HEK293 (cell line): ENCODE measurements at regions not wholly inside any gene's neighbourhood (a gene's known extent, or its start where the extent isn't known, plus 50 kb on each side); places are given as distances from the start of the nearest gene placed in this dataset.

Experiments
- CTCF ChIA-PET: fragments of 350-600 bp; formaldehyde crosslinking; extraction: SDS; loops from one replicate; lab custom pipeline; 2021; ENCODE audit warnings: antibody characterized with exemption; lab: Yijun Ruan, JAX
- POLR2A ChIA-PET: fragments of 300-600 bp; formaldehyde crosslinking; extraction: SDS; loops from one replicate; lab custom pipeline; 2020; ENCODE audit warnings: antibody characterized with exemption, inconsistent platforms; lab: Yijun Ruan, JAX
- H3K27ac ChIP-seq: fragments of 200-500 bp; sonication (Bioruptor generic); 2 replicates; pipeline ENCODE4 v1.5.1; 2014; ENCODE audit warnings: low read depth, low read length, control low read depth, inconsistent platforms; ENCODE audit errors: extremely low read depth
- H3K36me3 ChIP-seq, 2 experiments: fragments of 200-500 bp in 1 of 2; sonication (Bioruptor generic) in 1 of 2; 1 replicate in 1 of 2; 2 replicates in 1 of 2; pipeline ENCODE4 v1.5.1; 2014 to 2017; ENCODE audit warnings: inconsistent platforms in 2 of 2, low read length in 2 of 2; ENCODE audit not compliant: control insufficient read depth in 2 of 2, insufficient read depth in 1 of 2
- H3K4me1 ChIP-seq: fragments of 200-500 bp; sonication (Bioruptor generic); 2 replicates; pipeline ENCODE4 v1.5.1; 2014; ENCODE audit warnings: mild to moderate bottlenecking, low read length, inconsistent platforms; ENCODE audit not compliant: control insufficient read depth, insufficient read depth
- H3K4me3 ChIP-seq: 2 replicates; pipeline ENCODE4 v1.5.1; 2011; ENCODE audit warnings: low read depth, mild to moderate bottlenecking, control low read depth, low read length, moderate library complexity
- H3K9me3 ChIP-seq: fragments of 200-500 bp; sonication (Bioruptor generic); 2 replicates; pipeline ENCODE4 v1.5.1; 2014; ENCODE audit warnings: low read depth, low read length, inconsistent platforms; ENCODE audit not compliant: control insufficient read depth, insufficient read depth
- BCL11A ChIP-seq: fragments of 450-650 bp; formaldehyde crosslinking; IDR thresholded peaks from 2 replicates; pipeline ENCODE4 v1.5.1; 2016; ENCODE audit warnings: low read depth, missing biosample characterization, missing genetic modification characterization
- HIC1 ChIP-seq: fragments of 450-650 bp; formaldehyde crosslinking; IDR thresholded peaks from 2 replicates; pipeline ENCODE4 v1.5.1; 2016; ENCODE audit warnings: missing biosample characterization, missing genetic modification characterization
- KLF9 ChIP-seq: fragments of 450-650 bp; formaldehyde crosslinking; IDR thresholded peaks from 2 replicates; pipeline ENCODE4 v1.5.1; 2016; ENCODE audit warnings: missing biosample characterization, missing genetic modification characterization, low read depth
- REPIN1 ChIP-seq: fragments of 450-650 bp; formaldehyde crosslinking; IDR thresholded peaks from 2 replicates; pipeline ENCODE4 v1.5.1; 2017; ENCODE audit warnings: missing biosample characterization, missing genetic modification characterization, low read depth
- ZBTB44 ChIP-seq: fragments of 450-650 bp; IDR thresholded peaks from 2 replicates; pipeline ENCODE4 v1.5.1; 2018; ENCODE audit warnings: missing biosample characterization, mild to moderate bottlenecking, missing genetic modification characterization
- ZBTB7A ChIP-seq: fragments of 450-650 bp; formaldehyde crosslinking; IDR thresholded peaks from 2 replicates; pipeline ENCODE4 v1.5.1; 2016; ENCODE audit warnings: low read depth, missing biosample characterization, missing genetic modification characterization
- ZFP41 ChIP-seq: fragments of 450-650 bp; formaldehyde crosslinking; IDR thresholded peaks from 2 replicates; pipeline ENCODE4 v1.5.1; 2016; ENCODE audit warnings: missing biosample characterization, missing genetic modification characterization, borderline replicate concordance
- ZNF121 ChIP-seq: fragments of 450-650 bp; formaldehyde crosslinking; IDR thresholded peaks from 2 replicates; pipeline ENCODE4 v1.5.1; 2016; ENCODE audit warnings: missing biosample characterization, missing genetic modification characterization
- ZNF132 ChIP-seq: fragments of 450-650 bp; formaldehyde crosslinking; IDR thresholded peaks from 2 replicates; pipeline ENCODE4 v1.5.1; 2017; ENCODE audit warnings: missing biosample characterization, missing genetic modification characterization, borderline replicate concordance
- ZNF140 ChIP-seq: fragments of 450-650 bp; formaldehyde crosslinking; IDR thresholded peaks from 2 replicates; pipeline ENCODE4 v1.5.1; 2016; ENCODE audit warnings: missing biosample characterization, missing genetic modification characterization
- ZNF175 ChIP-seq: fragments of 450-650 bp; formaldehyde crosslinking; IDR thresholded peaks from 2 replicates; pipeline ENCODE4 v1.5.1; 2016; ENCODE audit warnings: missing biosample characterization, missing genetic modification characterization
- ZNF341 ChIP-seq: fragments of 450-650 bp; formaldehyde crosslinking; IDR thresholded peaks from 2 replicates; pipeline ENCODE4; 2016; ENCODE audit warnings: low read depth, missing biosample characterization, missing genetic modification characterization
- ZNF354C ChIP-seq: fragments of 450-650 bp; formaldehyde crosslinking; IDR thresholded peaks from 2 replicates; pipeline ENCODE4 v1.5.1; 2016; ENCODE audit warnings: missing biosample characterization, missing genetic modification characterization, low read depth, borderline replicate concordance
- ZNF37A ChIP-seq: fragments of 450-650 bp; IDR thresholded peaks from 2 replicates; pipeline ENCODE4 v1.5.1; 2018; ENCODE audit warnings: missing biosample characterization, missing genetic modification characterization
- ZNF391 ChIP-seq: fragments of 450-650 bp; formaldehyde crosslinking; IDR thresholded peaks from 2 replicates; pipeline ENCODE4 v1.5.1; 2016; ENCODE audit warnings: low read depth, missing biosample characterization, missing genetic modification characterization, borderline replicate concordance
- ZNF426 ChIP-seq: fragments of 450-650 bp; formaldehyde crosslinking; IDR thresholded peaks from 2 replicates; pipeline ENCODE4 v1.5.1; 2017; ENCODE audit warnings: missing biosample characterization, missing genetic modification characterization, mild to moderate bottlenecking, inconsistent platforms, moderate library complexity
- ZNF555 ChIP-seq: fragments of 450-650 bp; formaldehyde crosslinking; conservative IDR thresholded peaks from 2 replicates; pipeline ENCODE4 v1.5.1; 2017; ENCODE audit warnings: missing biosample characterization, mild to moderate bottlenecking, missing genetic modification characterization, inconsistent platforms
- ZNF558 ChIP-seq: fragments of 450-650 bp; formaldehyde crosslinking; IDR thresholded peaks from 2 replicates; pipeline ENCODE4 v1.5.1; 2016; ENCODE audit warnings: missing biosample characterization, missing genetic modification characterization
- ZNF561 ChIP-seq: fragments of 450-650 bp; IDR thresholded peaks from 2 replicates; pipeline ENCODE4 v1.5.1; 2018; ENCODE audit warnings: missing biosample characterization, missing genetic modification characterization, borderline replicate concordance
- ZNF580 ChIP-seq: fragments of 450-650 bp; formaldehyde crosslinking; IDR thresholded peaks from 2 replicates; pipeline ENCODE4 v1.5.1; 2016; ENCODE audit warnings: missing biosample characterization, missing genetic modification characterization
- ZNF621 ChIP-seq: fragments of 450-650 bp; formaldehyde crosslinking; IDR thresholded peaks from 2 replicates; pipeline ENCODE4 v1.5.1; 2017; ENCODE audit warnings: missing biosample characterization, missing genetic modification characterization
- ZNF626 ChIP-seq: fragments of 450-650 bp; sonication (Bioruptor Pico); formaldehyde crosslinking; IDR thresholded peaks from 2 replicates; pipeline ENCODE4 v1.5.1; 2018; ENCODE audit warnings: missing biosample characterization, missing genetic modification characterization, inconsistent platforms
- ZNF658 ChIP-seq: fragments of 450-650 bp; formaldehyde crosslinking; IDR thresholded peaks from 2 replicates; pipeline ENCODE4; 2016; ENCODE audit warnings: missing biosample characterization, missing genetic modification characterization
- ZSCAN4 ChIP-seq: fragments of 450-650 bp; formaldehyde crosslinking; IDR thresholded peaks from 2 replicates; pipeline ENCODE4 v1.5.1; 2017; ENCODE audit warnings: missing biosample characterization, missing genetic modification characterization
- ZXDB ChIP-seq: fragments of 450-650 bp; formaldehyde crosslinking; IDR thresholded peaks from 2 replicates; pipeline ENCODE4 v1.5.1; 2016; ENCODE audit warnings: missing biosample characterization, missing genetic modification characterization
- TF ChIP-seq, protein P1 (sequence below): fragments of 450-650 bp; formaldehyde crosslinking; IDR thresholded peaks from 2 replicates; pipeline ENCODE4 v1.5.1; 2016; ENCODE audit warnings: missing biosample characterization, missing genetic modification characterization
- TF ChIP-seq, protein P2 (sequence below): fragments of 450-650 bp; formaldehyde crosslinking; optimal IDR thresholded peaks from 2 replicates; pipeline ENCODE3; 2016; ENCODE audit warnings: missing biosample characterization, mild to moderate bottlenecking, missing genetic modification characterization

DNA sequence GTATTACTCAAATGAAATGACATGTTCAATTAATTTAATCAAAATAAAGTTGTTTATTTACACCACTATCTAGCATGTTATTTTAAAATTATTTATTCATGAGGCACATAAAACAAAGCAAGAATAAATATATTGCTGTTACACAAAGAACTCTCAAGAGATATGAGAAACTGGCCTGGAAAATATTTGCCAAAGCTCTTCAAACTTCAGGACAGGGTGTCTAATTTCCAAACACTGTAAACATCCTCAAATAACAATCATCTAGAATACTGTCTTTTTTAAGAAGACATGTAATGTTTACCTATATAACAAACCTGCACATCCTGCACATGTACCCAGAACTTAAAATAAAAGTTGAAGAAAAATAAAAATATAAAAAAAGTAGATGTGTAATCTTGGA, 876.6 kb downstream of the TUSC7 start:
- Histone ChIP-seq H3K9me3 (no peaks in the 10 kb centered on the region), H3K36me3 (no peaks in the 10 kb centered on the region), H3K27ac (no peak overlapping the region), H3K4me3 (no peak overlapping the region), H3K4me1 (peaks cover 4% of the 10 kb centered on the region; the same call in 1 of the 2 replicates)
- POLR2A ChIA-PET = interaction anchor here (0.7 kb wide), 1 partner anchor 48 kb away, joined by 3 read pairs; no protein-coding TSS in a partner anchor
- CTCF ChIA-PET = interaction anchor here (1.2 kb wide), 1 partner anchor 40 kb away, joined by 3 read pairs; no protein-coding TSS in a partner anchor
- no peak for TF ChIP-seq ZBTB44 (tag by site-specific recombination)
- TF ChIP-seq ZNF140 (tag by site-specific recombination) = no peak
- TF ChIP-seq ZNF37A = no peak
- TF ChIP-seq REPIN1 (tag by site-specific recombination) = no peak
- no peak for TF ChIP-seq ZNF558 (tag by site-specific recombination)
- TF ChIP-seq HIC1 (tag by site-specific recombination) = no peak
- TF ChIP-seq ZNF626 = no peak
- no peak for TF ChIP-seq BCL11A (tag by site-specific recombination)
- no peak for TF ChIP-seq ZFP41 (tag by site-specific recombination)
- no peak for TF ChIP-seq ZXDB (tag by site-specific recombination)
- no peak for TF ChIP-seq ZNF175
- no peak for TF ChIP-seq ZNF555
- no peak for TF ChIP-seq ZNF621 (tag by site-specific recombination)
- TF ChIP-seq ZNF391 = no peak
- no peak for TF ChIP-seq ZSCAN4 (tag by site-specific recombination)

GRCh38 chr3:117587416-117587815, 877.8 kb downstream of the TUSC7 start:
- POLR2A ChIA-PET = no interaction called here

More at GRCh38 chr3:117587416-117587815, 877.8 kb downstream of the TUSC7 start:
- no peaks in the 10 kb centered on the region for H3K36me3 ChIP-seq
- CTCF ChIA-PET = no interaction called here
- TF ChIP-seq ZNF341 (no peak), ZNF132 (tag by site-specific recombination) (no peak), ZBTB44 (tag by site-specific recombination) (no peak), ZNF658 (no peak), ZNF580 (tag by site-specific recombination) (no peak), ZBTB7A (tag by site-specific recombination) (no peak), ZNF561 (tag by site-specific recombination) (no peak), ZNF426 (tag by site-specific recombination) (no peak), ZNF354C (tag by site-specific recombination) (no peak), ZNF121 (no peak), KLF9 (tag by site-specific recombination) (no peak)
- TF ChIP-seq, protein P1, sequence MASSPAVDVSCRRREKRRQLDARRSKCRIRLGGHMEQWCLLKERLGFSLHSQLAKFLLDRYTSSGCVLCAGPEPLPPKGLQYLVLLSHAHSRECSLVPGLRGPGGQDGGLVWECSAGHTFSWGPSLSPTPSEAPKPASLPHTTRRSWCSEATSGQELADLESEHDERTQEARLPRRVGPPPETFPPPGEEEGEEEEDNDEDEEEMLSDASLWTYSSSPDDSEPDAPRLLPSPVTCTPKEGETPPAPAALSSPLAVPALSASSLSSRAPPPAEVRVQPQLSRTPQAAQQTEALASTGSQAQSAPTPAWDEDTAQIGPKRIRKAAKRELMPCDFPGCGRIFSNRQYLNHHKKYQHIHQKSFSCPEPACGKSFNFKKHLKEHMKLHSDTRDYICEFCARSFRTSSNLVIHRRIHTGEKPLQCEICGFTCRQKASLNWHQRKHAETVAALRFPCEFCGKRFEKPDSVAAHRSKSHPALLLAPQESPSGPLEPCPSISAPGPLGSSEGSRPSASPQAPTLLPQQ (tag by site-specific recombination) = no peak
- TF ChIP-seq, protein P2, sequence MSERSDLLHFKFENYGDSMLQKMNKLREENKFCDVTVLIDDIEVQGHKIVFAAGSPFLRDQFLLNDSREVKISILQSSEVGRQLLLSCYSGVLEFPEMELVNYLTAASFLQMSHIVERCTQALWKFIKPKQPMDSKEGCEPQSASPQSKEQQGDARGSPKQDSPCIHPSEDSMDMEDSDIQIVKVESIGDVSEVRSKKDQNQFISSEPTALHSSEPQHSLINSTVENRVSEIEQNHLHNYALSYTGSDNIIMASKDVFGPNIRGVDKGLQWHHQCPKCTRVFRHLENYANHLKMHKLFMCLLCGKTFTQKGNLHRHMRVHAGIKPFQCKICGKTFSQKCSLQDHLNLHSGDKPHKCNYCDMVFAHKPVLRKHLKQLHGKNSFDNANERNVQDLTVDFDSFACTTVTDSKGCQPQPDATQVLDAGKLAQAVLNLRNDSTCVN (tag by site-specific recombination) = no peak
- no peaks in the 10 kb centered on the region for H3K9me3 ChIP-seq
- H3K4me1 ChIP-seq = peaks cover 4% of the 10 kb centered on the region; the same call in 1 of the 2 replicates
- H3K27ac ChIP-seq = no peak overlapping the region
- no peak overlapping the region for H3K4me3 ChIP-seq
